Mesenchymal stem cell (in vitro differentiated cells and primary cell): ENCODE measurements at regions not wholly inside any gene's neighbourhood (a gene's known extent, or its start where the extent isn't known, plus 50 kb on each side); places are given as distances from the start of the nearest gene placed in this dataset.

Source experiments
- DNase-seq: peaks from one replicate; pipeline ENCODE4 v3.0.0-alpha.2; 2013
- H2AFZ ChIP-seq: one replicate; pipeline ENCODE4 v1.6.1; 2013; ENCODE audit warnings: low read depth, mild to moderate bottlenecking, control low read depth, inconsistent platforms, low read length, moderate library complexity
- H2AK5ac ChIP-seq: 2 replicates; pipeline ENCODE4 v1.6.1; 2013; ENCODE audit warnings: low read length, moderate library complexity, mild to moderate bottlenecking, inconsistent platforms; ENCODE audit not compliant: severe bottlenecking
- H2BK120ac ChIP-seq: one replicate; pipeline ENCODE4 v1.6.1; 2013; ENCODE audit warnings: low read depth, mild to moderate bottlenecking, inconsistent platforms, low read length, moderate library complexity
- H2BK12ac ChIP-seq, 2 experiments: one replicate each; pipeline ENCODE4 v1.6.1; 2013; ENCODE audit warnings: inconsistent platforms in 2 of 2, low read length in 2 of 2, mild to moderate bottlenecking in 2 of 2, moderate library complexity in 2 of 2, control low read depth in 1 of 2
- H2BK15ac ChIP-seq: one replicate; pipeline ENCODE4 v1.6.1; 2013; ENCODE audit warnings: mild to moderate bottlenecking, low read depth, inconsistent platforms; ENCODE audit not compliant: poor library complexity, severe bottlenecking
- H2BK5ac ChIP-seq: 2 replicates; pipeline ENCODE4 v1.6.1; 2013; ENCODE audit warnings: low read depth, mild to moderate bottlenecking, low read length, control low read depth, inconsistent platforms; ENCODE audit not compliant: poor library complexity, severe bottlenecking
- H3K14ac ChIP-seq, 2 experiments: one replicate each; pipeline ENCODE4 v1.6.1; 2013; ENCODE audit warnings: inconsistent platforms in 2 of 2, low read length in 2 of 2, control low read depth in 1 of 2, mild to moderate bottlenecking in 1 of 2, moderate library complexity in 1 of 2
- H3K18ac ChIP-seq, 2 experiments: one replicate each; pipeline ENCODE4 v1.6.1; 2013; ENCODE audit warnings: inconsistent platforms in 2 of 2, low read length in 2 of 2, control low read depth in 1 of 2, low read depth in 1 of 2, mild to moderate bottlenecking in 1 of 2
- H3K23ac ChIP-seq, 2 experiments: one replicate each; pipeline ENCODE4 v1.6.1; 2013; ENCODE audit warnings: inconsistent platforms in 2 of 2, low read length in 2 of 2, mild to moderate bottlenecking in 2 of 2, moderate library complexity in 2 of 2, control low read depth in 1 of 2
- H3K27ac ChIP-seq: 2 replicates; pipeline ENCODE4 v1.5.1; 2013; ENCODE audit warnings: mild to moderate bottlenecking, moderate library complexity, low read length, control low read depth, inconsistent platforms; ENCODE audit not compliant: poor library complexity, severe bottlenecking
- H3K27me3 ChIP-seq, 2 experiments: 2 replicates each; pipeline versions ENCODE4 v1.6.1 to v1.7.0; 2013; ENCODE audit warnings: low read length in 2 of 2, mild to moderate bottlenecking in 2 of 2, moderate library complexity in 2 of 2, control low read depth in 1 of 2, inconsistent platforms in 1 of 2; ENCODE audit not compliant: control insufficient read depth in 1 of 2, insufficient read depth in 1 of 2
- H3K36me3 ChIP-seq, 2 experiments: 2 replicates each; pipeline versions ENCODE4 v1.6.1 to v1.7.0; 2013; ENCODE audit warnings: low read length in 2 of 2, control low read depth in 1 of 2, inconsistent platforms in 1 of 2, low read depth in 1 of 2, mild to moderate bottlenecking in 1 of 2; ENCODE audit not compliant: insufficient read depth in 2 of 2, control insufficient read depth in 1 of 2
- H3K4ac ChIP-seq, 2 experiments: one replicate each; pipeline ENCODE4 v1.6.1; 2013; ENCODE audit warnings: inconsistent platforms in 2 of 2, low read length in 2 of 2, mild to moderate bottlenecking in 2 of 2, moderate library complexity in 2 of 2, control low read depth in 1 of 2, low read depth in 1 of 2
- H3K4me1 ChIP-seq: 2 replicates; pipeline ENCODE4 v1.6.1; 2013; ENCODE audit warnings: low read depth, low read length, control low read depth; ENCODE audit not compliant: control insufficient read depth, insufficient read depth
- H3K4me2 ChIP-seq: 2 replicates; pipeline ENCODE4 v1.6.1; 2013; ENCODE audit warnings: low read length, mild to moderate bottlenecking, inconsistent platforms; ENCODE audit not compliant: poor library complexity, severe bottlenecking
- H3K4me3 ChIP-seq, 2 experiments: 2 replicates each; pipeline versions ENCODE4 v1.5.1 to v1.7.0; 2013; ENCODE audit warnings: low read length in 2 of 2, mild to moderate bottlenecking in 2 of 2, control low read depth in 1 of 2, low read depth in 1 of 2; ENCODE audit not compliant: insufficient read depth in 1 of 2
- H3K79me1 ChIP-seq: replicated peaks from 2 replicates; pipeline ENCODE4 v1.6.1; 2013; ENCODE audit warnings: mild to moderate bottlenecking, control low read depth, low read length, inconsistent platforms; ENCODE audit not compliant: poor library complexity, severe bottlenecking
- H3K9ac ChIP-seq: 2 replicates; pipeline ENCODE4 v1.7.0; 2013; ENCODE audit warnings: mild to moderate bottlenecking, low read length, moderate library complexity
- H3K9me3 ChIP-seq: 2 replicates; pipeline ENCODE4 v1.7.0; 2013; ENCODE audit warnings: mild to moderate bottlenecking, low read length; ENCODE audit not compliant: control insufficient read depth
- H4K8ac ChIP-seq: one replicate; pipeline ENCODE4 v1.6.1; 2013; ENCODE audit warnings: inconsistent platforms, mild to moderate bottlenecking, low read length, moderate library complexity
- H4K91ac ChIP-seq: one replicate; pipeline ENCODE4 v1.6.1; 2013; ENCODE audit warnings: mild to moderate bottlenecking, low read length, inconsistent platforms
- WGBS: methylation state at CpG from one replicate; pipeline ENCODE4 v1.1.7; 2013; ENCODE audit warnings: mixed read lengths; 5-methylcytosine and 5-hydroxymethylcytosine counted together

DNA sequence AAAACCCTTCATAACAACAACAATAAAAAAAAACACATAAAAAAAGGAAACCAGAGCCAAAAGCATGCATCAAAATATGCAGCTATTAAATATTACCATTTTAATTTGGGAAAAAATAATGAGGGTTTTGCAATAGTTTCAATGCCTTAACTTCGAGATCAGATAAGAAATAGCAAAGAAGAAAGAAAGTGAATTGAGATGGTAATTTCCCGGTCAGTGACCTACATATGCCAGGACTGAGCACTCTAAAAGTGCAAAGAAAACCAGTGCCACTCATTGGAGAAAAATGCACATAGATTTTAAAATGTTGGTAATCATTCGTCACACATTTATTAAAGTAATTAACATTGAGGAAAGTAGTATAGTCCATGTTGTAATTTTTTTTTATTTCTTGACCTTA lies 944.2 kb downstream of the EFNB2 start:
- Histone ChIP-seq H3K4me1 (no peaks in the 10 kb centered on the region), H2BK5ac (no peak overlapping the region), H3K14ac (no peak overlapping the region), H2BK15ac (no peak overlapping the region), H4K8ac (no peak overlapping the region), H3K79me1 (no peaks in the 10 kb centered on the region), H2AFZ (no peak overlapping the region), H3K9ac (no peak overlapping the region), H3K9me3 (no peaks in the 10 kb centered on the region), H3K4me3 (no peak overlapping the region), H3K4me2 (no peak overlapping the region), H2BK120ac (no peak overlapping the region), H3K27me3 (no peaks in the 10 kb centered on the region), H4K91ac (no peak overlapping the region), H3K27ac (no peak overlapping the region), H3K36me3 (no peaks in the 10 kb centered on the region), H3K23ac (no peak overlapping the region), H2AK5ac (no peak overlapping the region), H3K4ac (no peak overlapping the region), H3K18ac (no peak overlapping the region), H2BK12ac (no peak overlapping the region)
- 92% methylated on average over 2 of the region's 3 CpGs for WGBS
- DNase-seq, result no peak

DNA sequence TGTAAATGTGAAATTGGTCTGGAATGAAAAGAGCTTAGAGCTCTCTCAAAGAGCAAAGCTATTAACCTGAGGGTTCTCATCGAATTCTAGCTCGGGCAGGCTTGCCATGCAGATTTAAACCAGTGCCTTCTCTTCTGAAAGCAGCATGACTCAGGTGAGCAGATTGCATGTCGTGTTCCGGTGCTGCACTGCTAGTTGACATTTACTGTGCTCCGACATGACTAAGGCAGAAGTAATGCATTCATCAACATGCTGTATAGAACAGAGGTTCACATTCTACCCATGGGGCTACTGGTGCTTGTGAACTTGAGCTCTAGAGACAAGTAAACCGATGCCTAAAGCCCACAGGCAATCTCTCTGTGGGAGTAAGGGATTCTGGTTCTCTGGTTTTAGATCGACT lies 947.7 kb downstream of the EFNB2 start:
- Histone ChIP-seq H3K14ac (no peak overlapping the region), H3K9me3 (no peaks in the 10 kb centered on the region), H3K23ac (peak overlapping the region in 1 of 2 experiments; percentile 26), H3K27me3 (no peaks in the 10 kb centered on the region), H4K91ac (no peak overlapping the region), H2BK12ac (no peak overlapping the region), H3K4ac (no peak overlapping the region), H3K4me3 (no peak overlapping the region), H3K18ac (no peak overlapping the region), H2BK120ac (no peak overlapping the region), H3K36me3 (no peaks in the 10 kb centered on the region), H3K27ac (peak overlapping the region; percentile 52), H2AK5ac (no peak overlapping the region), H2BK15ac (no peak overlapping the region), H3K9ac (no peak overlapping the region), H3K4me1 (no peaks in the 10 kb centered on the region), H4K8ac (no peak overlapping the region), H2BK5ac (no peak overlapping the region), H3K4me2 (no peak overlapping the region), H2AFZ (no peak overlapping the region), H3K79me1 (no peaks in the 10 kb centered on the region)
- WGBS, result 78% methylated on average over 7 of the region's 7 CpGs
- DNase-seq, result no peak

DNA sequence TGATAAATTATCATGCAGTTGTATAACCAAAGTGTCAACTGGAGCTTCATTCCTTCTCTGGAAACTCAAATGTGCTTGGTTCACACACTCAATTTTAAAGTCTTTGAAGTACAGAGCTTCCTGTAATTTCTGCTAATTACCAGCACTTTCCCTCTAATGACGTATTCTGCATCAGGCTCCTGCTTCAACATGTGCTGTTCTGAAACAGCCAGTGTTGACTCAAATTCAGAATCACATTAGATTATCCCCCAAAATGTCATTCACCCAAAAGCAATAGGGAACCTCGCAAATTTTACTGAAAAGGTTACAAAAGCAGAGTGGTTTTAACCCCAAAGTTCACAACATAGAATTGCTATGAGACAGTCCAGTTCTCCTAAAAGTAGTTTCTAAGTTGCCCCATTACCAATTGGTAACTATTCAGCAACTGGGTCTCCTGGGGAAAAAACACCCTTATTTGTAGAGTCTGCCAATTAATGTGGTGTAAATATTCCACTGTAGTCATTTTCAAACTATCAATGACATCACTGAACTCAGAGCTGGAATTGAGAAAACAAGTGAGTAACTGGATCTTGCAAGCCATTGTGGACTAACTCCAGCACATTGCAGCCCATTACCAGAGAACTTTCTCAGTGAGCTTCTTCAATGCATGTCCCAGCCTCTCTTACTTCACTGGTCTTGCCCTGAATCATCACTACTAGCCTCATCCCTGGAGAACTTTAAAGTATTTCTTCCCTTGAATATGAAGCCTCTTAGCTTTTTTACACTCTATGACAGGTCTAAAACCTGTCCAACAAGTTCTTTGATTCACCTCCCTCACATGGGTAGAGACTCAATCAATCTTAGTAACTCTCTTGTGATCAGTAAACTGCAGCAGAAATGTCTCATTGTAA lies 955.4 kb downstream of the EFNB2 start:
- Histone ChIP-seq H3K4me2 (no peak overlapping the region), H4K91ac (no peak overlapping the region), H2BK12ac (no peak overlapping the region), H3K36me3 (no peaks in the 10 kb centered on the region), H3K4ac (no peak overlapping the region), H2BK15ac (no peak overlapping the region), H3K27me3 (no peaks in the 10 kb centered on the region), H3K27ac (no peak overlapping the region), H2BK120ac (no peak overlapping the region), H2BK5ac (no peak overlapping the region), H3K18ac (no peak overlapping the region), H3K9ac (no peak overlapping the region), H3K4me3 (no peak overlapping the region), H3K79me1 (no peaks in the 10 kb centered on the region), H3K23ac (no peak overlapping the region), H4K8ac (no peak overlapping the region), H3K14ac (no peak overlapping the region), H3K9me3 (peaks cover 13% of the 10 kb centered on the region), H2AFZ (no peak overlapping the region), H3K4me1 (no peaks in the 10 kb centered on the region), H2AK5ac (no peak overlapping the region)
- 87% methylated on average over 2 of the region's 2 CpGs for WGBS
- no peak for DNase-seq

DNA sequence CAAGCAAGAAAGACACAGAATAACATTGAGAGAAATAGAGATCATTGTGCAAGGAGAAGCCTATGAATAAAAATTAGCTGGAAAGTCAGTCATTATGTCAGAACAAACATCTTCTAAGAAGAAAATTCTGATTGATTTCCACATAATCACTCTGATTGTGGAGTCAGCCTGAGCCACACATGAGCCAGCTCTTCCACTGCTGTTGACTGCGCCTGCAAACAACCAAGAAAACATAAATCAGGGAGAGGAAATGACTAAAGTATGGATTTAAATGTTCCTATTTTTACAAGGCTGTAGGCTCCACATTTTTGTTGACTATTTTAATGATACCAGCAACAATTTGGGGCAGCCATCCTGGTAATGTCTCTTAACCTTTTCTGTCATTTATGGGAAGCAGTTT lies 962.3 kb downstream of the EFNB2 start:
- H3K79me1 ChIP-seq, result no peaks in the 10 kb centered on the region
- H3K27ac ChIP-seq, result no peak overlapping the region
- no peak overlapping the region for H2AFZ ChIP-seq
- no peaks in the 10 kb centered on the region for H3K4me1 ChIP-seq
- no peak overlapping the region for H2BK120ac ChIP-seq
- H3K23ac ChIP-seq, result no peak overlapping the region
- H2AK5ac ChIP-seq, result no peak overlapping the region
- no peak overlapping the region for H2BK5ac ChIP-seq
- WGBS, result no CpG with 5 or more reads among the region's 1 CpG
- H3K9me3 ChIP-seq, result peaks cover 13% of the 10 kb centered on the region
- H3K4me2 ChIP-seq, result no peak overlapping the region
- H3K4me3 ChIP-seq, result no peak overlapping the region
- peak; percentile 53 for DNase-seq
- H3K9ac ChIP-seq, result no peak overlapping the region
- H3K4ac ChIP-seq, result no peak overlapping the region
- no peak overlapping the region for H4K91ac ChIP-seq
- H3K18ac ChIP-seq, result no peak overlapping the region
- H4K8ac ChIP-seq, result no peak overlapping the region
- no peak overlapping the region for H3K14ac ChIP-seq
- H2BK12ac ChIP-seq, result no peak overlapping the region
- no peaks in the 10 kb centered on the region for H3K36me3 ChIP-seq
- H2BK15ac ChIP-seq, result no peak overlapping the region
- no peaks in the 10 kb centered on the region for H3K27me3 ChIP-seq
